Right lung (tissue), 2 donors: ENCODE measurements at regions not wholly inside any gene's neighbourhood (a gene's known extent, or its start where the extent isn't known, plus 50 kb on each side); places are given as distances from the start of the nearest gene placed in this dataset.
A peak's percentile ranks its signal among the peaks of the same experiment; 100 is the strongest.
"Not testable (repeated sequence)": the region's sequence is repeated elsewhere in the genome, so short reads cannot be mapped to it uniquely, and the experiment has no call there.

Experiments
- DNase-seq, 2 donors: peaks; one replicate each; pipeline ENCODE4 v3.0.0-alpha.2; 2013

GRCh38 chr9:15113288-15113687 is 193.7 kb downstream of the TTC39B start:
- no peak for DNase-seq

- no peak for DNase-seq
These were observed 195.9 kb downstream of the TTC39B start for GRCh38 chr9:15111071-15111470.

GRCh38 chr9:15104826-15105420 is 194.7 kb upstream of the FREM1 start:
- no peak for DNase-seq

GRCh38 chr9:15103290-15103689 is 193.1 kb upstream of the FREM1 start:
- DNase-seq, result peak in 1 of 2 donors; percentile 8

GRCh38 chr9:15101095-15101494 is 190.9 kb upstream of the FREM1 start:
- DNase-seq, result peak; percentile 87 to 89

GRCh38 chr9:15100571-15100970 is 190.3 kb upstream of the FREM1 start:
- DNase-seq, result no peak

GRCh38 chr9:15096972-15097371 is 186.7 kb upstream of the FREM1 start:
- no peak for DNase-seq

- DNase-seq, result peak; percentile 51 to 63
These were observed 176.6 kb upstream of the FREM1 start for GRCh38 chr9:15086778-15087324.

- DNase-seq, result peak; percentile 40 to 49
These were observed 176.0 kb upstream of the FREM1 start for GRCh38 chr9:15086156-15086763.

- no peak for DNase-seq
These were observed 171.0 kb upstream of the FREM1 start for GRCh38 chr9:15081021-15081753.

GRCh38 chr9:15080401-15080800 is 170.2 kb upstream of the FREM1 start:
- no peak for DNase-seq

GRCh38 chr9:15079989-15080388 is 169.8 kb upstream of the FREM1 start:
- no peak for DNase-seq

GRCh38 chr9:15077946-15078729 is 167.9 kb upstream of the FREM1 start:
- DNase-seq, result peak; percentile 36 to 59

- no peak for DNase-seq
These were observed 163.4 kb upstream of the FREM1 start for GRCh38 chr9:15073620-15074019.

- no peak for DNase-seq
These were observed 160.5 kb upstream of the FREM1 start for GRCh38 chr9:15070716-15071115.

GRCh38 chr9:15069106-15069505 is 158.9 kb upstream of the FREM1 start:
- DNase-seq, result no peak

- DNase-seq, result no peak
These were observed 158.0 kb upstream of the FREM1 start for GRCh38 chr9:15068261-15068660.

- DNase-seq, result no peak
These were observed 148.8 kb upstream of the FREM1 start for GRCh38 chr9:15059003-15059402.

- DNase-seq, result peak in 1 of 2 donors; percentile 23
These were observed 148.0 kb upstream of the FREM1 start for GRCh38 chr9:15058236-15058635.

GRCh38 chr9:15055284-15055683 is 145.1 kb upstream of the FREM1 start:
- DNase-seq, result not testable (repeated sequence)

GRCh38 chr9:15048772-15049171 is 138.5 kb upstream of the FREM1 start:
- no peak for DNase-seq

GRCh38 chr9:15047028-15047551 is 136.9 kb upstream of the FREM1 start:
- DNase-seq, result no peak
